ENCODE measurements at regions not wholly inside any gene's neighbourhood (a gene's known extent, or its start where the extent isn't known, plus 50 kb on each side); places are given as distances from the start of the nearest gene placed in this dataset.
A peak's percentile ranks its signal among the peaks of the same experiment; 100 is the strongest.

GRCh38 chr1:101435831-101436511, 199.2 kb downstream of the S1PR1 start:
- Histone ChIP-seq H3K27ac (no peak overlapping the region), H3K36me3 (replicated peaks) (no peaks in the 10 kb centered on the region), H3K27me3 (replicated peaks) (no peaks in the 10 kb centered on the region), H3K4me3 (ENCODE audit: low read depth, low read length) (no peak overlapping the region)
- in situ Hi-C loops (cut with HindIII; ENCODE audit: low pct_ligation_motif_present, low sequenced_read_pairs) = no loop called here
- DNase-seq = no peak
- TF ChIP-seq CTCF (IDR thresholded peaks at IDR 0.05; ENCODE audit: low read depth, low read length, missing control alignments) = no peak

- in situ Hi-C loops (cut with HindIII; ENCODE audit: low pct_ligation_motif_present, low sequenced_read_pairs) = no loop called here
- no peaks in the 10 kb centered on the region for H3K36me3 ChIP-seq (replicated peaks)
- no peak for TF ChIP-seq CTCF (IDR thresholded peaks at IDR 0.05; ENCODE audit: low read depth, low read length, missing control alignments)
- H3K4me3 ChIP-seq (ENCODE audit: low read depth, low read length) = no peak overlapping the region
- no peak for DNase-seq
- no peaks in the 10 kb centered on the region for H3K27me3 ChIP-seq (replicated peaks)
- no peak overlapping the region for H3K27ac ChIP-seq
These were observed 201.0 kb downstream of the S1PR1 start for GRCh38 chr1:101437800-101438199.

GRCh38 chr1:101438359-101438758, 201.5 kb downstream of the S1PR1 start:
- in situ Hi-C loops (cut with HindIII; ENCODE audit: low pct_ligation_motif_present, low sequenced_read_pairs) = no loop called here
- peak; percentile 43 for TF ChIP-seq CTCF (IDR thresholded peaks at IDR 0.05; ENCODE audit: low read depth, low read length, missing control alignments)

GRCh38 chr1:101440485-101440884, 203.7 kb downstream of the S1PR1 start:
- DNase-seq = no peak
- Histone ChIP-seq H3K27me3 (replicated peaks) (no peaks in the 10 kb centered on the region), H3K36me3 (replicated peaks) (no peaks in the 10 kb centered on the region), H3K4me3 (ENCODE audit: low read depth, low read length) (no peak overlapping the region), H3K27ac (no peak overlapping the region)
- TF ChIP-seq CTCF (IDR thresholded peaks at IDR 0.05; ENCODE audit: low read depth, low read length, missing control alignments) = no peak
- in situ Hi-C loops (cut with HindIII; ENCODE audit: low pct_ligation_motif_present, low sequenced_read_pairs) = no loop called here

More at GRCh38 chr1:101438359-101438758, 201.5 kb downstream of the S1PR1 start:
- Histone ChIP-seq H3K27ac (no peak overlapping the region), H3K36me3 (replicated peaks) (no peaks in the 10 kb centered on the region), H3K27me3 (replicated peaks) (no peaks in the 10 kb centered on the region), H3K4me3 (ENCODE audit: low read depth, low read length) (no peak overlapping the region)
- DNase-seq = peak; percentile 9

- no peaks in the 10 kb centered on the region for H3K36me3 ChIP-seq (replicated peaks)
- DNase-seq = no peak
- in situ Hi-C loops (cut with HindIII; ENCODE audit: low pct_ligation_motif_present, low sequenced_read_pairs) = no loop called here
These were observed 207.6 kb downstream of the S1PR1 start for GRCh38 chr1:101444381-101444780.

More at GRCh38 chr1:101444381-101444780, 207.6 kb downstream of the S1PR1 start:
- Histone ChIP-seq H3K27me3 (replicated peaks) (no peaks in the 10 kb centered on the region), H3K4me3 (ENCODE audit: low read depth, low read length) (no peak overlapping the region), H3K27ac (no peak overlapping the region)
- no peak for TF ChIP-seq CTCF (IDR thresholded peaks at IDR 0.05; ENCODE audit: low read depth, low read length, missing control alignments)
